HepG2 (cell line): ENCODE measurements at regions not wholly inside any gene's neighbourhood (a gene's known extent, or its start where the extent isn't known, plus 50 kb on each side); places are given as distances from the start of the nearest gene placed in this dataset.

ENCODE experiments used
- ATAC-seq: fragments of 200-7000 bp; cut with Tn5 transposase; 3 replicates; pipeline ENCODE4 v1.9.1; 2020; ENCODE audit warnings: mild to moderate bottlenecking, moderate library complexity
- BruUV-seq: library from RNA; stranded (reverse); fragments of 400-500 nt; replicated peaks from 2 replicates; lab custom pipeline; 2021; lab: Mats Ljungman, UMichigan
- CTCF ChIA-PET: fragments of 300-600 bp; formaldehyde crosslinking; extraction: SDS; loops from one replicate; lab custom pipeline; 2021; ENCODE audit warnings: low total read pairs, inconsistent platforms, low intra/inter-chr PET ratio; lab: Yijun Ruan, JAX
- POLR2A ChIA-PET: fragments of 350-600 bp; sonication (Branson Sonifier 250); formaldehyde crosslinking; loops from one replicate; lab custom pipeline; 2020; ENCODE audit warnings: antibody characterized with exemption, inconsistent platforms; lab: Yijun Ruan, JAX
- DNase-seq: peaks from one replicate; pipeline ENCODE4 v3.0.0-alpha.2; 2015; ENCODE audit warnings: low spot score
- FAIRE-seq: peaks from 3 replicates; lab custom pipeline; 2011; peaks lifted over from hg19 to GRCh38; lab: Jason Lieb, UNC
- H2AFZ ChIP-seq: one replicate; pipeline ENCODE4 v1.6.1; 2011; ENCODE audit warnings: low read length, inconsistent platforms
- H3K27ac ChIP-seq: fragments of 300-600 bp; 3 replicates; pipeline ENCODE4 v1.8.0; 2011; ENCODE audit warnings: mixed run types, mild to moderate bottlenecking, mixed read lengths, low read length, inconsistent platforms; ENCODE audit not compliant: insufficient read depth; ENCODE audit errors: extremely low read length
- H3K27me3 ChIP-seq, 2 experiments: fragments of 200-600 bp in 1 of 2; 2 replicates in 1 of 2; 3 replicates in 1 of 2; pipeline versions ENCODE4 v1.6.0 to v1.8.0; 2011; ENCODE audit warnings: low read length in 2 of 2, mild to moderate bottlenecking in 2 of 2, moderate library complexity in 2 of 2, inconsistent platforms in 1 of 2; ENCODE audit not compliant: insufficient read depth in 2 of 2, control insufficient read depth in 1 of 2
- H3K36me3 ChIP-seq, 2 experiments: fragments of 200-600 bp in 1 of 2; replicated peaks in 1 of 2; 2 replicates in 1 of 2; 3 replicates in 1 of 2; pipeline versions ENCODE4 v1.5.1 to v1.8.0; 2011; ENCODE audit warnings: low read length in 2 of 2, inconsistent platforms in 1 of 2; ENCODE audit not compliant: insufficient read depth in 2 of 2, control insufficient read depth in 1 of 2
- H3K4me1 ChIP-seq: 2 replicates; pipeline ENCODE4 v1.5.1; 2012; ENCODE audit warnings: low read length, inconsistent platforms; ENCODE audit not compliant: insufficient read depth
- H3K4me2 ChIP-seq: 2 replicates; pipeline ENCODE4 v1.6.0; 2011; ENCODE audit warnings: low read depth, low read length, inconsistent platforms
- H3K4me3 ChIP-seq, 3 experiments: fragments of 200-600 bp in 1 of 3; sonication (generic), shearing (Covaris generic) in 1 of 3; replicated peaks in 1 of 3; 2 replicates each; pipeline ENCODE4 v1.5.1; 2011 to 2016; ENCODE audit warnings: low read length in 3 of 3, inconsistent platforms in 2 of 3, low read depth in 2 of 3, mild to moderate bottlenecking in 2 of 3, control low read depth in 1 of 3, mixed read lengths in 1 of 3; ENCODE audit not compliant: insufficient read depth in 1 of 3
- H3K79me2 ChIP-seq: one replicate; pipeline ENCODE4 v1.6.1; 2011; ENCODE audit warnings: low read length, inconsistent platforms; ENCODE audit not compliant: insufficient read depth
- H3K9ac ChIP-seq: 2 replicates; pipeline ENCODE4 v1.6.0; 2011; ENCODE audit warnings: mild to moderate bottlenecking, low read depth, low read length, inconsistent platforms; ENCODE audit not compliant: insufficient read depth
- H3K9me3 ChIP-seq: 2 replicates; pipeline ENCODE4 v1.5.1; 2012; ENCODE audit warnings: mild to moderate bottlenecking, low read length
- H4K20me1 ChIP-seq: 2 replicates; pipeline ENCODE4 v1.6.0; 2011; ENCODE audit warnings: inconsistent platforms, mild to moderate bottlenecking, low read length, moderate library complexity; ENCODE audit not compliant: insufficient read depth
- CEBPB ChIP-seq: IDR thresholded peaks from 2 replicates; pipeline ENCODE4 v1.6.1; 2011; ENCODE audit warnings: low read depth, low read length, improper control_type of control experiment, borderline replicate concordance
- GATA4 ChIP-seq: sonication (generic); IDR thresholded peaks from 2 replicates; pipeline ENCODE4 v1.6.1; 2016; ENCODE audit warnings: antibody characterized with exemption, low read depth, borderline replicate concordance
- KLF15 ChIP-seq: sonication (generic); formaldehyde crosslinking; IDR thresholded peaks from 2 replicates; pipeline ENCODE4 v1.8.1; 2023; ENCODE audit warnings: borderline replicate concordance, mild to moderate bottlenecking, inconsistent platforms, missing genetic modification reagents, mixed read lengths
- MAFK ChIP-seq, 2 experiments: IDR thresholded peaks in 1 of 2; conservative IDR thresholded peaks in 1 of 2; 2 replicates each; pipeline ENCODE4 v1.6.1; 2011; ENCODE audit warnings: improper control_type of control experiment in 2 of 2, low read length in 2 of 2
- MNT ChIP-seq: fragments of 450-650 bp; IDR thresholded peaks from 2 replicates; pipeline ENCODE4 v1.6.1; 2016
- NFRKB ChIP-seq: fragments of 450-650 bp; IDR thresholded peaks from 2 replicates; pipeline ENCODE4 v1.6.1; 2017
- RAD21 ChIP-seq: fragments of 450-650 bp; formaldehyde crosslinking; IDR thresholded peaks from 2 replicates; pipeline ENCODE4 v1.5.0; 2020; ENCODE audit warnings: mild to moderate bottlenecking
- RFX1 ChIP-seq: fragments of 450-650 bp; IDR thresholded peaks from 2 replicates; pipeline ENCODE4 v1.6.1; 2017
- WGBS: methylation state at CpG from one replicate; pipeline ENCODE4 v1.1.6; 2017; ENCODE audit warnings: low lambda C conversion rate; 5-methylcytosine and 5-hydroxymethylcytosine counted together
- in situ Hi-C: cut with HindIII; loops from 2 replicates; pipeline ENCODE4 v1.10.0; 2017; ENCODE audit warnings: low pct_unique_long_range_greater_than_20kb; ENCODE audit not compliant: extremely low pct_ligation_motif_present
- intact Hi-C: fragments of 100-400 bp; cut with micrococcal nuclease; formaldehyde crosslinking; loops from one replicate; pipeline ENCODE4 v1.10.0; 2022; ENCODE audit not compliant: unreplicated experiment
- TF ChIP-seq, protein P1 (sequence below), 2 experiments: sonication (generic) in 1 of 2; formaldehyde crosslinking in 1 of 2; IDR thresholded peaks; 2 replicates each; pipeline versions ENCODE4 v1.4.0 to v1.6.1; 2018 to 2020; ENCODE audit warnings: missing genetic modification reagents in 2 of 2, borderline replicate concordance in 1 of 2, low read depth in 1 of 2, mild to moderate bottlenecking in 1 of 2, missing biosample characterization in 1 of 2

DNA sequence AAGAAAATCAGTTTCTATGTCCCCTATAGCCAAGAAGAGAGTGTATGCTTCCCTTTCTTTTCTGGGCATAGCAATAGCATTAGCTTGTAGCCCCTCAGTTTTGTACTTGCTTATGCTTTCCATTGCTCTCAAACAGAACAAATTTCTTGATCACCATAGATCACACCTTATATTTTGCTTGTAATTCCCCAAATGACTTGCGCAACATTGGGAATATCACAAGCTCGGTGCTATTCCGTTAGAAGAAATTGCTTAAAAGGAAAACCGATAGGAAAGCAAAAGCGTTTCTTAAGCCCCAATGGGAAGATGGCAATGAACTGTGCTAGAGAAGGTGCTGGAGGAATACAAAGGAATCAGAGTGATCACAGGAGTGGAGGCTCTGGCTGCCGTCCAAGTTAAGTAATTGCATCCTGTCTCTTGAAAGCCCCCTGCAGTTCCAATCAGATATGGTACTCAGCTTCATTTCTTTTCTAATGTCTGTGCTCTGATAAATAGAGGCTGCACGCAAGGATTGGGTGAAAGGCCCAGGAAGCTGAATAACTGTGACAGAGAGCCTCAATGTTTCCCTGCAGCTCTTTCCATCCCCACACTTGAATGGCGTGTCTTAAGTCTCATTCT, 182.1 kb upstream of the KIRREL3 start:
- Histone ChIP-seq H3K27ac (no peak overlapping the region), H3K4me2 (no peak overlapping the region), H3K27me3 (no peaks in the 10 kb centered on the region), H3K79me2 (no peaks in the 10 kb centered on the region), H3K4me1 (no peaks in the 10 kb centered on the region), H2AFZ (no peak overlapping the region), H3K4me3 (no peak overlapping the region)
- in situ Hi-C loops: no loop called here
- CTCF ChIA-PET: no interaction called here
- no TSS peak for BruUV-seq
- TF ChIP-seq CEBPB (peak; percentile 46; the same call in 1 of the 2 replicates), KLF15 (CRISPR knock-in tag) (no peak)
- TF ChIP-seq, all 625 proteins: peak for 1
- ATAC-seq (no peak), FAIRE-seq (no peak), DNase-seq (no peak)
- intact Hi-C loops: no loop called here
- POLR2A ChIA-PET: no interaction called here
- 28% methylated on average over 8 of the region's 8 CpGs for WGBS
- H3K9me3 ChIP-seq: no peaks in the 10 kb centered on the region
- H3K36me3 ChIP-seq: no peaks in the 10 kb centered on the region
- no peaks in the 10 kb centered on the region for H4K20me1 ChIP-seq
- H3K9ac ChIP-seq: no peak overlapping the region

GRCh38 chr11:127157225-127157624, 156.7 kb upstream of the KIRREL3 start:
- intact Hi-C loops (no loop called here), in situ Hi-C loops (no loop called here)
- no peak overlapping the region for H3K9ac ChIP-seq
- no peaks in the 10 kb centered on the region for H3K79me2 ChIP-seq
- BruUV-seq: no TSS peak
- POLR2A ChIA-PET: no interaction called here
- no peak overlapping the region for H3K4me3 ChIP-seq
- no peak for ATAC-seq
- WGBS: 6% methylated on average over 1 of the region's 2 CpGs
- no peak for TF ChIP-seq NFRKB
- no peak for TF ChIP-seq MAFK (conservative IDR thresholded peaks at IDR 0.05 in 1 of 2, IDR thresholded peaks at IDR 0.05 in 1 of 2; ENCODE audit: low read length in 2 of 2)
- no peak for TF ChIP-seq RFX1
- TF ChIP-seq RAD21 (CRISPR knock-in tag): no peak
- no peak for TF ChIP-seq GATA4
- peak; percentile 88 for TF ChIP-seq MNT
- TF ChIP-seq, protein P1, sequence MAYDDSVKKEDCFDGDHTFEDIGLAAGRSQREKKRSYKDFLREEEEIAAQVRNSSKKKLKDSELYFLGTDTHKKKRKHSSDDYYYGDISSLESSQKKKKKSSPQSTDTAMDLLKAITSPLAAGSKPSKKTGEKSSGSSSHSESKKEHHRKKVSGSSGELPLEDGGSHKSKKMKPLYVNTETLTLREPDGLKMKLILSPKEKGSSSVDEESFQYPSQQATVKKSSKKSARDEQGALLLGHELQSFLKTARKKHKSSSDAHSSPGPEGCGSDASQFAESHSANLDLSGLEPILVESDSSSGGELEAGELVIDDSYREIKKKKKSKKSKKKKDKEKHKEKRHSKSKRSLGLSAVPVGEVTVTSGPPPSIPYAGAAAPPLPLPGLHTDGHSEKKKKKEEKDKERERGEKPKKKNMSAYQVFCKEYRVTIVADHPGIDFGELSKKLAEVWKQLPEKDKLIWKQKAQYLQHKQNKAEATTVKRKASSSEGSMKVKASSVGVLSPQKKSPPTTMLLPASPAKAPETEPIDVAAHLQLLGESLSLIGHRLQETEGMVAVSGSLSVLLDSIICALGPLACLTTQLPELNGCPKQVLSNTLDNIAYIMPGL (CRISPR knock-in tag; IDR thresholded peaks at IDR 0.05; ENCODE audit: borderline replicate concordance in 1 of 2, low read depth in 1 of 2): no peak
- H3K4me2 ChIP-seq: no peak overlapping the region
- H4K20me1 ChIP-seq: no peaks in the 10 kb centered on the region
- H3K27ac ChIP-seq: no peak overlapping the region
- no peak overlapping the region for H2AFZ ChIP-seq
- no peaks in the 10 kb centered on the region for H3K9me3 ChIP-seq
- no peaks in the 10 kb centered on the region for H3K27me3 ChIP-seq
- DNase-seq: no peak
- no peak for FAIRE-seq
- CTCF ChIA-PET: no interaction called here
- no peaks in the 10 kb centered on the region for H3K36me3 ChIP-seq
- H3K4me1 ChIP-seq: no peaks in the 10 kb centered on the region
